OCI-LY7 (cell line): ENCODE measurements at regions not wholly inside any gene's neighbourhood (a gene's known extent, or its start where the extent isn't known, plus 50 kb on each side); places are given as distances from the start of the nearest gene placed in this dataset.

Experiments
- BruUV-seq: library from RNA; stranded (reverse); fragments of 400-500 nt; replicated peaks from 2 replicates; lab custom pipeline; 2021; lab: Mats Ljungman, UMichigan
- CTCF ChIA-PET: fragments of 300-600 bp; sonication (Branson Sonifier 250); formaldehyde crosslinking; loops from one replicate; lab custom pipeline; 2022; ENCODE audit warnings: antibody characterized with exemption; ENCODE audit not compliant: unreplicated experiment; lab: Charles Lee
- POLR2A ChIA-PET: fragments of 300-600 bp; sonication (Branson Sonifier 250); formaldehyde crosslinking; loops from one replicate; lab custom pipeline; 2022; ENCODE audit warnings: antibody characterized with exemption; lab: Charles Lee
- DNase-seq: peaks from one replicate; pipeline ENCODE4 v3.0.0-alpha.2; 2015; ENCODE audit warnings: low spot score
- H2AFZ ChIP-seq: fragments of 200-600 bp; sonication (generic), shearing (Covaris generic); 2 replicates; pipeline ENCODE4 v1.6.1; 2014; ENCODE audit warnings: mild to moderate bottlenecking, antibody characterized with exemption, low read length, moderate library complexity
- H3K27ac ChIP-seq: fragments of 200-600 bp; sonication (generic); 2 replicates; pipeline ENCODE4 v1.5.1; 2014; ENCODE audit warnings: mixed run types, low read depth, mild to moderate bottlenecking, moderate library complexity, low read length, inconsistent platforms; ENCODE audit not compliant: poor library complexity, severe bottlenecking
- H3K36me3 ChIP-seq: fragments of 200-600 bp; sonication (generic); 2 replicates; pipeline ENCODE4 v1.6.1; 2014; ENCODE audit warnings: mild to moderate bottlenecking, antibody characterized with exemption, low read length, moderate library complexity, mixed read lengths; ENCODE audit not compliant: insufficient read depth
- H3K4me1 ChIP-seq: fragments of 200-600 bp; sonication (generic); 2 replicates; pipeline ENCODE4 v1.5.1; 2014; ENCODE audit warnings: mild to moderate bottlenecking, low read length; ENCODE audit not compliant: insufficient read depth, poor library complexity, severe bottlenecking
- H3K4me2 ChIP-seq: fragments of 200-600 bp; sonication (generic); 2 replicates; pipeline ENCODE4 v1.6.1; 2014; ENCODE audit warnings: mild to moderate bottlenecking, low read length
- H3K4me3 ChIP-seq: fragments of 200-600 bp; sonication (generic); 2 replicates; pipeline ENCODE4 v1.5.1; 2014; ENCODE audit warnings: mild to moderate bottlenecking, low read depth, low read length; ENCODE audit not compliant: poor library complexity, severe bottlenecking
- H3K79me2 ChIP-seq: fragments of 200-600 bp; sonication (generic); 2 replicates; pipeline ENCODE4 v1.6.1; 2016; ENCODE audit warnings: low read depth, mild to moderate bottlenecking, low read length, moderate library complexity, mixed read lengths; ENCODE audit not compliant: insufficient read depth
- H3K9me2 ChIP-seq: fragments of 200-600 bp; sonication (generic); 2 replicates; pipeline ENCODE4 v1.6.1; 2016; ENCODE audit warnings: mild to moderate bottlenecking, low read length, mixed read lengths; ENCODE audit not compliant: insufficient read depth
- H3K9me3 ChIP-seq: fragments of 200-600 bp; sonication (generic); 2 replicates; pipeline ENCODE4 v1.6.1; 2014; ENCODE audit warnings: mild to moderate bottlenecking, mixed run types, low read length, mixed read lengths
- H4K20me1 ChIP-seq: fragments of 200-600 bp; sonication (generic); 2 replicates; pipeline ENCODE4 v1.6.1; 2014; ENCODE audit warnings: mild to moderate bottlenecking, antibody characterized with exemption, low read length, moderate library complexity, mixed read lengths; ENCODE audit not compliant: insufficient read depth
- EZH2phosphoT487 ChIP-seq: fragments of 200-600 bp; sonication (generic); IDR thresholded peaks from 2 replicates; pipeline ENCODE4 v1.6.1; 2018; ENCODE audit warnings: low read depth, borderline replicate concordance, mild to moderate bottlenecking, mixed run types, antibody characterized with exemption, low read length, moderate library complexity, mixed read lengths
- intact Hi-C: fragments of 100-400 bp; cut with micrococcal nuclease; formaldehyde crosslinking; loops from one replicate; pipeline ENCODE4 v1.10.0; 2022; ENCODE audit not compliant: unreplicated experiment
- TF ChIP-seq, protein P1 (sequence below): fragments of 200-600 bp; sonication (generic); conservative IDR thresholded peaks from 2 replicates; pipeline ENCODE4 v1.5.1; 2014; ENCODE audit warnings: mild to moderate bottlenecking, antibody characterized with exemption, low read length, moderate library complexity, mixed read lengths

DNA sequence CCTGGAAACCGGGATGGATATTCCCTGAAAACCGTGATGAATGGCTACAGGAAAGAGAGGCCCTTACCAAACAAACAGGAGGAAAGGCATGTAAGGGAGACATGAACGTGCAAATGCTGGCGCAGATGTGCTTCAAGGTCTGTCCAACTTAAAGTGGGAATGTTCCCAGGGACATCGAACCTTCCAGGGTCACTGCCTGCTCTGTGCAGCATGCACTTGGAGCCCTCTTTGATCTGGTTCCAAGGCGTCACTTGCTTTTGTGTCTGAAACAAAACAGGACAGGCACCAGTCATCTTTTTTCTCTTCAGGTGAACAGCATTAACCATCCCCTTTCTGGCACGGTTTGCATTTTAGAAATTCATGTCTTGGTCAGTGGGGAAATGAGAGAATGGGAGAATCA, 479.4 kb downstream of the RASEF start:
- Histone ChIP-seq H3K27ac (no peak overlapping the region), H3K4me2 (no peak overlapping the region), H3K4me1 (no peaks in the 10 kb centered on the region), H3K4me3 (no peak overlapping the region), H4K20me1 (no peaks in the 10 kb centered on the region), H3K9me3 (no peaks in the 10 kb centered on the region), H3K36me3 (no peaks in the 10 kb centered on the region), H2AFZ (no peak overlapping the region), H3K9me2 (no peaks in the 10 kb centered on the region), H3K79me2 (no peaks in the 10 kb centered on the region)
- intact Hi-C loops: no loop called here
- CTCF ChIA-PET: no interaction called here
- POLR2A ChIA-PET: no interaction called here
- DNase-seq: no peak
- TF ChIP-seq EZH2phosphoT487: no peak
- TF ChIP-seq, protein P1, sequence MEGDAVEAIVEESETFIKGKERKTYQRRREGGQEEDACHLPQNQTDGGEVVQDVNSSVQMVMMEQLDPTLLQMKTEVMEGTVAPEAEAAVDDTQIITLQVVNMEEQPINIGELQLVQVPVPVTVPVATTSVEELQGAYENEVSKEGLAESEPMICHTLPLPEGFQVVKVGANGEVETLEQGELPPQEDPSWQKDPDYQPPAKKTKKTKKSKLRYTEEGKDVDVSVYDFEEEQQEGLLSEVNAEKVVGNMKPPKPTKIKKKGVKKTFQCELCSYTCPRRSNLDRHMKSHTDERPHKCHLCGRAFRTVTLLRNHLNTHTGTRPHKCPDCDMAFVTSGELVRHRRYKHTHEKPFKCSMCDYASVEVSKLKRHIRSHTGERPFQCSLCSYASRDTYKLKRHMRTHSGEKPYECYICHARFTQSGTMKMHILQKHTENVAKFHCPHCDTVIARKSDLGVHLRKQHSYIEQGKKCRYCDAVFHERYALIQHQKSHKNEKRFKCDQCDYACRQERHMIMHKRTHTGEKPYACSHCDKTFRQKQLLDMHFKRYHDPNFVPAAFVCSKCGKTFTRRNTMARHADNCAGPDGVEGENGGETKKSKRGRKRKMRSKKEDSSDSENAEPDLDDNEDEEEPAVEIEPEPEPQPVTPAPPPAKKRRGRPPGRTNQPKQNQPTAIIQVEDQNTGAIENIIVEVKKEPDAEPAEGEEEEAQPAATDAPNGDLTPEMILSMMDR: no peak
- BruUV-seq: no TSS peak

DNA sequence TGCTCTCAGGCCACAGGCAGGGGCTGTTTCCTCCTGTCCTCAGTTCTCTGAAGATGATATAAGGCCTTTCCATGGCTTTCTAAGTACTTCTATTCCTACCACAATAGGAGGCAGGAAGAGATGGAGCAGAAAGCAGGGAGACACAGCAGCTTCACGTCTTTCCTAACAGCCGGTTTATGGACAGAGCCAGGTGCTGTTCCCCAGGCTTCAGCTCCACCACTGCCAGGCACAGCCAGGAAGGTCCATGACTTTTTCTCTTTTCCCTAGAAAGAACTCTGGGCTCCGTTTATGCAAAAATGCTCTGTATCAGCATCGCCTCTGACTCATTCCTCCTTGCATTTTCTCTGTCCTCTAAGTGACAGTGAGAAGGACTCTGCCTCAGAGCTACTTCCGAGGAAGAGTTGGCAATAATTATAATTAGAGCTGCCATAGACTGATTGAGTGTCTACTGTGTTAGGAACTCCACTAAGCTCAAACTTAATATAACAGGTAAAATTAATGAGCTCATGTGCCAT, 478.5 kb downstream of the RASEF start:
- Histone ChIP-seq H3K4me1 (no peaks in the 10 kb centered on the region), H3K9me2 (no peaks in the 10 kb centered on the region), H4K20me1 (no peaks in the 10 kb centered on the region), H3K79me2 (no peaks in the 10 kb centered on the region), H3K27ac (no peak overlapping the region), H3K4me2 (no peak overlapping the region), H3K36me3 (no peaks in the 10 kb centered on the region), H3K9me3 (no peaks in the 10 kb centered on the region), H2AFZ (no peak overlapping the region), H3K4me3 (no peak overlapping the region)
- DNase-seq: no peak
- TF ChIP-seq EZH2phosphoT487: no peak
- TF ChIP-seq, protein P1: no peak
- intact Hi-C loops: no loop called here
- no TSS peak for BruUV-seq
- ChIA-PET CTCF (no interaction called here), POLR2A (no interaction called here)

DNA sequence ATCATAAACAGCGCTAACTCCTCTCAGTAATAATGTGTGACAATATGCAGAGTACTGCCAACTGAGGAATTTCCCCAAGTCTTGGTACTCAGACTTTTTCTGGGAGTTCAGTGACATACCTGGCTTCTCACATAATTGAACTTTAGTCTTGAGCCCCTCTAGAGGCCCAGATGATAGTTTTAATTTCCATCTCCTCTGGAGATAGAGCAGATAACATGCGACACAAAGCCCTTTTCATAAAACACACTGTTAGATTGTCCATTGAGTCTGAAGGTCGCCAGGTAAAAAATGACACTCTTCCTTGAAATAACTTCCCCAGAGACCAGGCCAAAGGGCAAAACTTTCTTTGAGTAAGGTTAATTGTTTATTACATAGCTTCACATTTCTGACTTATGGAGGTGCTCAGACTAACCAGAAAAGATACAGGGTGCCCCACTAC, 476.0 kb downstream of the RASEF start:
- no peaks in the 10 kb centered on the region for H3K9me3 ChIP-seq
- no peak overlapping the region for H2AFZ ChIP-seq
- H3K9me2 ChIP-seq: no peaks in the 10 kb centered on the region
- no peak overlapping the region for H3K4me3 ChIP-seq
- no peak overlapping the region for H3K4me2 ChIP-seq
- H3K36me3 ChIP-seq: no peaks in the 10 kb centered on the region
- H4K20me1 ChIP-seq: no peaks in the 10 kb centered on the region
- TF ChIP-seq EZH2phosphoT487: no peak
- TF ChIP-seq, protein P1: no peak
- no TSS peak for BruUV-seq
- DNase-seq: no peak
- intact Hi-C loops: no loop called here
- no peaks in the 10 kb centered on the region for H3K4me1 ChIP-seq
- no peak overlapping the region for H3K27ac ChIP-seq
- no peaks in the 10 kb centered on the region for H3K79me2 ChIP-seq
- ChIA-PET CTCF (no interaction called here), POLR2A (interaction anchor here (0.6 kb wide), 1 partner anchor 12 kb away, joined by 3 read pairs; no protein-coding TSS in a partner anchor)
